RWPE2 (cell line): ENCODE measurements at regions not wholly inside any gene's neighbourhood (a gene's known extent, or its start where the extent isn't known, plus 50 kb on each side); places are given as distances from the start of the nearest gene placed in this dataset.

ENCODE experiments used
- ATAC-seq: fragments of 200-7000 bp; cut with Tn5 transposase; 3 replicates; pipeline ENCODE4 v1.9.1; 2021; ENCODE audit warnings: low read depth
- DNase-seq: peaks from one replicate; pipeline ENCODE4 v3.0.0-alpha.2; 2020; ENCODE audit warnings: low spot score
- H3K27ac ChIP-seq: fragments of 450-650 bp; 2 replicates; pipeline ENCODE4 v1.5.1; 2017; ENCODE audit warnings: mild to moderate bottlenecking; ENCODE audit not compliant: poor library complexity, severe bottlenecking
- H3K27me3 ChIP-seq: fragments of 250-450 bp; sonication (Bioruptor Pico); 2 replicates; pipeline ENCODE4 v1.5.1; 2021; ENCODE audit warnings: mild to moderate bottlenecking, moderate library complexity; ENCODE audit not compliant: insufficient read depth, poor library complexity, severe bottlenecking
- H3K36me3 ChIP-seq: fragments of 250-450 bp; sonication (Bioruptor Pico); 2 replicates; pipeline ENCODE4 v1.5.1; 2020; ENCODE audit warnings: low read depth, mild to moderate bottlenecking, moderate library complexity
- H3K4me1 ChIP-seq: fragments of 250-450 bp; sonication (Bioruptor Pico); 2 replicates; pipeline ENCODE4 v1.5.1; 2021; ENCODE audit warnings: mild to moderate bottlenecking, moderate library complexity; ENCODE audit not compliant: insufficient read depth, poor library complexity, severe bottlenecking
- H3K4me3 ChIP-seq: fragments of 250-450 bp; sonication (Bioruptor Pico); 2 replicates; pipeline ENCODE4 v1.5.1; 2021; ENCODE audit warnings: mild to moderate bottlenecking, moderate library complexity; ENCODE audit not compliant: severe bottlenecking
- H3K9me3 ChIP-seq: fragments of 250-450 bp; sonication (Bioruptor Pico); 2 replicates; pipeline ENCODE4 v1.5.1; 2021; ENCODE audit warnings: mild to moderate bottlenecking, moderate library complexity; ENCODE audit not compliant: severe bottlenecking
- TF ChIP-seq, protein P1 (sequence below): fragments of 450-650 bp; IDR thresholded peaks from one replicate; pipeline ENCODE4 v1.5.1; 2017; ENCODE audit warnings: mild to moderate bottlenecking, moderate library complexity; ENCODE audit not compliant: poor library complexity, severe bottlenecking

DNA sequence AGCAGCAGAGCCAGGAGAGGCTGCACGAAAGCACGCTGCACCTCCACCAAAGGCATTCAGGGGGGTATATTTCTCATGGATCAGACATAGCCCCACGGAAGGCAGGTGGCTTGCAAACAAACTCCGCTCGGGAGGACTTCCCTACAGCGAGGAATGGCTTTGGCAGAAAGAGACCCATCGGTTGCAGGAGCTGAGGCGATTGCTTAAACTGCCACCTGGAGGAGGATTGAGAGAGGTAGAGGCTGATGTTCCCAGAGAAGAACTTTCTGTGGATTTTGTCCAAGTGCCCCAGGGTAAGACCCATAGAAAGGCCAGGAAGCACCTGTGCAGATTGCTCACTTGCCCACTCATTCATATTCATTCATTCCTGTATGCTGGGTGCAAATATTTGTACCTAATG is 89.1 kb downstream of the NEUROD6 start:
- no peak for DNase-seq
- H3K4me3 ChIP-seq = no peak overlapping the region
- no peaks in the 10 kb centered on the region for H3K27me3 ChIP-seq
- ATAC-seq = 0 out of 3 replicates have a peak, but pooled peaks have one; percentile 38
- no peaks in the 10 kb centered on the region for H3K36me3 ChIP-seq
- H3K27ac ChIP-seq = no peak overlapping the region
- H3K4me1 ChIP-seq = no peaks in the 10 kb centered on the region
- TF ChIP-seq, protein P1, sequence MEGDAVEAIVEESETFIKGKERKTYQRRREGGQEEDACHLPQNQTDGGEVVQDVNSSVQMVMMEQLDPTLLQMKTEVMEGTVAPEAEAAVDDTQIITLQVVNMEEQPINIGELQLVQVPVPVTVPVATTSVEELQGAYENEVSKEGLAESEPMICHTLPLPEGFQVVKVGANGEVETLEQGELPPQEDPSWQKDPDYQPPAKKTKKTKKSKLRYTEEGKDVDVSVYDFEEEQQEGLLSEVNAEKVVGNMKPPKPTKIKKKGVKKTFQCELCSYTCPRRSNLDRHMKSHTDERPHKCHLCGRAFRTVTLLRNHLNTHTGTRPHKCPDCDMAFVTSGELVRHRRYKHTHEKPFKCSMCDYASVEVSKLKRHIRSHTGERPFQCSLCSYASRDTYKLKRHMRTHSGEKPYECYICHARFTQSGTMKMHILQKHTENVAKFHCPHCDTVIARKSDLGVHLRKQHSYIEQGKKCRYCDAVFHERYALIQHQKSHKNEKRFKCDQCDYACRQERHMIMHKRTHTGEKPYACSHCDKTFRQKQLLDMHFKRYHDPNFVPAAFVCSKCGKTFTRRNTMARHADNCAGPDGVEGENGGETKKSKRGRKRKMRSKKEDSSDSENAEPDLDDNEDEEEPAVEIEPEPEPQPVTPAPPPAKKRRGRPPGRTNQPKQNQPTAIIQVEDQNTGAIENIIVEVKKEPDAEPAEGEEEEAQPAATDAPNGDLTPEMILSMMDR = no peak
- H3K9me3 ChIP-seq = no peaks in the 10 kb centered on the region

DNA sequence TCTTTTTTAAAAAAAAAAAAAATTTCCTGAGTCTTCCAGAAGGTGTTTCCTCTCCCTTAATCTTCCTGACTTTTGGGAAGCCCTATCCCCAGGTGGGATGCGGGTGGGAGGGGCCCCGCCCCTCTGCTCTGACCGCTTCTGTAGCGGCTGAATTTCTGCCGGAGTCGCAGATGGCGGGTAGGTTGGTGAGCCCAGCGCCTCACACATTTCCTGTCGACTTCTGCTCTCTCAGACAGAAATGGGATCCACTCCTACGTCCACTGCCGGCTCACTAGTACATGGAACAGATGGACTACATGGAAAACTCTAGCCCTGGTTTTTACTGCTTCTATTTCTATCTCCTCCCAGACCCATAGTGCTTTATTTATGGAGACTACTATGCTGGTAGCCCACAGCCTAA is 90.9 kb downstream of the NEUROD6 start:
- ATAC-seq = no peak
- no peak overlapping the region for H3K4me3 ChIP-seq
- no peaks in the 10 kb centered on the region for H3K27me3 ChIP-seq
- no peak overlapping the region for H3K27ac ChIP-seq
- DNase-seq = no peak
- H3K4me1 ChIP-seq = no peaks in the 10 kb centered on the region
- no peaks in the 10 kb centered on the region for H3K9me3 ChIP-seq
- H3K36me3 ChIP-seq = no peaks in the 10 kb centered on the region
- TF ChIP-seq, protein P1 = no peak

DNA sequence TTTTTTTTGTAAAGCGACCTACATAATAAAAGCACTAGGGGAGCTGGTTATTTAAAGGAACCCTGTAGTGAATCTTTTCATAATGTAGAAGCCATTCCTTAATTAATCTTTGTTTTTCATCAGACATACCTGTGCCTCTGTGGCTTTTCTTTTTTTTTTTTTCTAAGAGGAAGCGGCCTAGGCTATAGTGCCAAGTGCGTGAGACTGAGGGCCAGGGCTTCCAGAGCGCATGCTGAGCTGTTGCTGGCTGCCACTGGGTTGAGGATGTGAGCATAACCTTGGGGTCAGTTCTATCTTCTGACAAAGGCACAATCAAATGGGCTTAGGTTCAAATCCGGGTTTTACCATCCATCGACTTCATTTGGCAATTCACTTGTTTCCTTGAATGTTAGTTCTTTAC is 103.7 kb downstream of the NEUROD6 start:
- no peak overlapping the region for H3K4me3 ChIP-seq
- no peaks in the 10 kb centered on the region for H3K9me3 ChIP-seq
- DNase-seq = no peak
- no peaks in the 10 kb centered on the region for H3K36me3 ChIP-seq
- no peaks in the 10 kb centered on the region for H3K4me1 ChIP-seq
- no peak overlapping the region for H3K27ac ChIP-seq
- no peak for ATAC-seq
- TF ChIP-seq, protein P1 = no peak
- H3K27me3 ChIP-seq = no peaks in the 10 kb centered on the region

DNA sequence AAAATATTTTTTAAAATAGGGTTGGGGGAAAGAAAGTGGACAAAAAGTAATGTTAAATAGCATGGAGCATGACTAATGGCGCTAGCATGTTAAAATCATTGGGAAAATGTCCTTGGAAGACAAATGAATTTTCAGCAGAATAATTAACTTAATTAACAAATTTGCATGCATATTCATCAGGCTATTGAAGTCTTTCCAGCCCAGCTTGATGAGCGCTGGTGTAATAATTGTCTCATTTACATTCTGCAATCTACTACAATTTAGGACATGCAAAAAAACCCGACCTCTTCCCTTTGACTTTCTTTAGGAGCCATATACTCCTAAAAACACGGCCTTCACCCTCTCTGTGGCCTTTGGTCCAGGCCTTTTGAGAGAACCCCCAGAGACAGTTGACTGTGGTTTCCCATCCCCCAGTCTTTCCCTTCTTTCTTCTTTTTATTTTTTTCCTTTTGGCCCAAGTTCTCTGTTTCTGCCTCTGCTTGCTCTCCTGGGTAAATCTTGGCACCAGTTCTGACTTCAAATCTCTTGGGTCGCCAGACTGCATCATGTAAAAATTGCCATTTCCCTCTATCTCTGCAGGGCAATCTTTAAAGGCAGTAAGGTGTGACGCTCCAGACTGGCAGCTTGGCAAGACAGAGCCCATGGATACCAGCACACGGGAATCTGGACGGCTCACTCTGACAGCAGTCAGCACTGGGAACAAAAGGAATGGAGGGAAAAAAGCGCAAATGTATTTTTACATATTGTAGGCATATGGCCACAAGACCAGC is 105.5 kb downstream of the NEUROD6 start:
- DNase-seq (no peak), ATAC-seq (no peak)
- Histone ChIP-seq H3K9me3 (no peaks in the 10 kb centered on the region), H3K36me3 (no peaks in the 10 kb centered on the region), H3K27ac (no peak overlapping the region), H3K4me1 (no peaks in the 10 kb centered on the region), H3K27me3 (no peaks in the 10 kb centered on the region), H3K4me3 (no peak overlapping the region)
- TF ChIP-seq, protein P1 = no peak

DNA sequence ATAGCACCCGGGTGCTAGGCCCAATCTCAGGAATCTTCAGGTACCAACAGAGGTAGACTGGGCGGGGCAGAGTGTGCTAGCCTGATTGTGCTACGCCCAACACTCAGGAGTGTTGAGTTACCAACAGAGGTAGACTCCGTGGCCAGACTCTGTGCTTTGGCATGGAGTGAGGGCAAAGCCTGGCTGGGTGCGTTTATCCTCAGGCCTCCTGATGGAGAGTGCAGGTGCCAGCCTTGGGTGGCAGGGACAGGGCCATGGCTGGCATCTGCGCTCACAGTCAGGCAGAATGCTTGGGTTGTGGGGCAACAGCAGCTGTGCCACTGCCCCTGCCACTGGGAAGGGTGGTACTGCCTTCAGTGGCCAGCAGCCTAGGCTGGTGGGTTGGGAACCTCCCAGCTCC is 111.6 kb downstream of the NEUROD6 start:
- no peaks in the 10 kb centered on the region for H3K9me3 ChIP-seq
- no peak for ATAC-seq
- DNase-seq = no peak
- H3K4me1 ChIP-seq = no peaks in the 10 kb centered on the region
- H3K27me3 ChIP-seq = no peaks in the 10 kb centered on the region
- no peak overlapping the region for H3K27ac ChIP-seq
- H3K4me3 ChIP-seq = no peak overlapping the region
- TF ChIP-seq, protein P1 = no peak
- no peaks in the 10 kb centered on the region for H3K36me3 ChIP-seq
